ENCODE measurements at regions not wholly inside any gene's neighbourhood (a gene's known extent, or its start where the extent isn't known, plus 50 kb on each side); places are given as distances from the start of the nearest gene placed in this dataset.

GRCh38 chr5:136655468-136655867 lies 290.1 kb upstream of the TRPC7 start:
- Histone ChIP-seq H3K27ac (ENCODE audit: low read length) (no peak overlapping the region), H3K4me3 (ENCODE audit: low read length) (no peak overlapping the region), H3K4me1 (ENCODE audit: insufficient read depth, low read length) (no peaks in the 10 kb centered on the region), H3K9ac (ENCODE audit: low read depth, low read length) (no peak overlapping the region), H3K9me3 (ENCODE audit: insufficient read depth, low read depth, low read length) (no peaks in the 10 kb centered on the region), H3K36me3 (ENCODE audit: insufficient read depth, low read depth, low read length) (no peaks in the 10 kb centered on the region), H3K27me3 (ENCODE audit: insufficient read depth, low read length) (no peaks in the 10 kb centered on the region)

- no peak overlapping the region for H3K27ac ChIP-seq (ENCODE audit: low read length)
- H3K27me3 ChIP-seq (ENCODE audit: insufficient read depth, low read length) = no peaks in the 10 kb centered on the region
- no peaks in the 10 kb centered on the region for H3K36me3 ChIP-seq (ENCODE audit: insufficient read depth, low read depth, low read length)
- H3K4me1 ChIP-seq (ENCODE audit: insufficient read depth, low read length) = no peaks in the 10 kb centered on the region
- H3K9ac ChIP-seq (ENCODE audit: low read depth, low read length) = no peak overlapping the region
- H3K9me3 ChIP-seq (ENCODE audit: insufficient read depth, low read depth, low read length) = no peaks in the 10 kb centered on the region
- H3K4me3 ChIP-seq (ENCODE audit: low read length) = no peak overlapping the region
Observed at GRCh38 chr5:136646915-136647314, 281.6 kb upstream of the TRPC7 start.

- no peaks in the 10 kb centered on the region for H3K9me3 ChIP-seq (ENCODE audit: insufficient read depth, low read depth, low read length)
- H3K4me3 ChIP-seq (ENCODE audit: low read length) = no peak overlapping the region
- H3K4me1 ChIP-seq (ENCODE audit: insufficient read depth, low read length) = no peaks in the 10 kb centered on the region
- H3K9ac ChIP-seq (ENCODE audit: low read depth, low read length) = no peak overlapping the region
- no peaks in the 10 kb centered on the region for H3K36me3 ChIP-seq (ENCODE audit: insufficient read depth, low read depth, low read length)
- no peak overlapping the region for H3K27ac ChIP-seq (ENCODE audit: low read length)
- no peaks in the 10 kb centered on the region for H3K27me3 ChIP-seq (ENCODE audit: insufficient read depth, low read length)
Observed at GRCh38 chr5:136642976-136643375, 277.6 kb upstream of the TRPC7 start.

GRCh38 chr5:136639616-136640015 lies 274.3 kb upstream of the TRPC7 start:
- no peaks in the 10 kb centered on the region for H3K27me3 ChIP-seq (ENCODE audit: insufficient read depth, low read length)
- no peak overlapping the region for H3K4me3 ChIP-seq (ENCODE audit: low read length)
- no peaks in the 10 kb centered on the region for H3K4me1 ChIP-seq (ENCODE audit: insufficient read depth, low read length)
- H3K9me3 ChIP-seq (ENCODE audit: insufficient read depth, low read depth, low read length) = no peaks in the 10 kb centered on the region
- no peak overlapping the region for H3K27ac ChIP-seq (ENCODE audit: low read length)
- H3K36me3 ChIP-seq (ENCODE audit: insufficient read depth, low read depth, low read length) = no peaks in the 10 kb centered on the region
- no peak overlapping the region for H3K9ac ChIP-seq (ENCODE audit: low read depth, low read length)

GRCh38 chr5:136638084-136638483 lies 272.7 kb upstream of the TRPC7 start:
- H3K4me3 ChIP-seq (ENCODE audit: low read length) = no peak overlapping the region
- no peaks in the 10 kb centered on the region for H3K27me3 ChIP-seq (ENCODE audit: insufficient read depth, low read length)
- no peak overlapping the region for H3K27ac ChIP-seq (ENCODE audit: low read length)
- no peaks in the 10 kb centered on the region for H3K9me3 ChIP-seq (ENCODE audit: insufficient read depth, low read depth, low read length)
- no peaks in the 10 kb centered on the region for H3K4me1 ChIP-seq (ENCODE audit: insufficient read depth, low read length)
- H3K9ac ChIP-seq (ENCODE audit: low read depth, low read length) = no peak overlapping the region
- no peaks in the 10 kb centered on the region for H3K36me3 ChIP-seq (ENCODE audit: insufficient read depth, low read depth, low read length)

- H3K36me3 ChIP-seq (ENCODE audit: insufficient read depth, low read depth, low read length) = no peaks in the 10 kb centered on the region
- no peak overlapping the region for H3K4me3 ChIP-seq (ENCODE audit: low read length)
- no peaks in the 10 kb centered on the region for H3K27me3 ChIP-seq (ENCODE audit: insufficient read depth, low read length)
- no peak overlapping the region for H3K9ac ChIP-seq (ENCODE audit: low read depth, low read length)
- no peak overlapping the region for H3K27ac ChIP-seq (ENCODE audit: low read length)
- no peaks in the 10 kb centered on the region for H3K9me3 ChIP-seq (ENCODE audit: insufficient read depth, low read depth, low read length)
- no peaks in the 10 kb centered on the region for H3K4me1 ChIP-seq (ENCODE audit: insufficient read depth, low read length)
Observed at GRCh38 chr5:136636001-136636400, 270.7 kb upstream of the TRPC7 start.

GRCh38 chr5:136631186-136631585 lies 265.8 kb upstream of the TRPC7 start:
- no peaks in the 10 kb centered on the region for H3K27me3 ChIP-seq (ENCODE audit: insufficient read depth, low read length)
- H3K4me1 ChIP-seq (ENCODE audit: insufficient read depth, low read length) = peaks cover 7% of the 10 kb centered on the region; the same call in 1 of the 2 replicates
- no peaks in the 10 kb centered on the region for H3K9me3 ChIP-seq (ENCODE audit: insufficient read depth, low read depth, low read length)
- no peak overlapping the region for H3K4me3 ChIP-seq (ENCODE audit: low read length)
- H3K27ac ChIP-seq (ENCODE audit: low read length) = no peak overlapping the region
- H3K9ac ChIP-seq (ENCODE audit: low read depth, low read length) = no peak overlapping the region
- H3K36me3 ChIP-seq (ENCODE audit: insufficient read depth, low read depth, low read length) = no peaks in the 10 kb centered on the region

GRCh38 chr5:136629125-136629792 lies 263.9 kb upstream of the TRPC7 start:
- Histone ChIP-seq H3K4me1 (ENCODE audit: insufficient read depth, low read length) (peaks cover 7% of the 10 kb centered on the region; the same call in 1 of the 2 replicates), H3K9me3 (ENCODE audit: insufficient read depth, low read depth, low read length) (no peaks in the 10 kb centered on the region), H3K36me3 (ENCODE audit: insufficient read depth, low read depth, low read length) (no peaks in the 10 kb centered on the region), H3K9ac (ENCODE audit: low read depth, low read length) (no peak overlapping the region), H3K27me3 (ENCODE audit: insufficient read depth, low read length) (no peaks in the 10 kb centered on the region), H3K4me3 (ENCODE audit: low read length) (no peak overlapping the region), H3K27ac (ENCODE audit: low read length) (no peak overlapping the region)

- no peaks in the 10 kb centered on the region for H3K36me3 ChIP-seq (ENCODE audit: insufficient read depth, low read depth, low read length)
Observed at GRCh38 chr5:136626531-136626930, 261.2 kb upstream of the TRPC7 start.

GRCh38 chr5:136622747-136623146 lies 257.4 kb upstream of the TRPC7 start:
- H3K4me1 ChIP-seq (ENCODE audit: insufficient read depth, low read length) = peaks cover 5% of the 10 kb centered on the region; the same call in 1 of the 2 replicates
- no peaks in the 10 kb centered on the region for H3K36me3 ChIP-seq (ENCODE audit: insufficient read depth, low read depth, low read length)
- H3K27me3 ChIP-seq (ENCODE audit: insufficient read depth, low read length) = no peaks in the 10 kb centered on the region
- H3K27ac ChIP-seq (ENCODE audit: low read length) = no peak overlapping the region
- no peaks in the 10 kb centered on the region for H3K9me3 ChIP-seq (ENCODE audit: insufficient read depth, low read depth, low read length)
- H3K4me3 ChIP-seq (ENCODE audit: low read length) = no peak overlapping the region
- no peak overlapping the region for H3K9ac ChIP-seq (ENCODE audit: low read depth, low read length)

More at GRCh38 chr5:136626531-136626930, 261.2 kb upstream of the TRPC7 start:
- Histone ChIP-seq H3K4me1 (ENCODE audit: insufficient read depth, low read length) (peaks cover 7% of the 10 kb centered on the region; the same call in 1 of the 2 replicates), H3K4me3 (ENCODE audit: low read length) (no peak overlapping the region), H3K9me3 (ENCODE audit: insufficient read depth, low read depth, low read length) (no peaks in the 10 kb centered on the region), H3K27me3 (ENCODE audit: insufficient read depth, low read length) (no peaks in the 10 kb centered on the region), H3K27ac (ENCODE audit: low read length) (no peak overlapping the region), H3K9ac (ENCODE audit: low read depth, low read length) (no peak overlapping the region)

- H3K36me3 ChIP-seq (ENCODE audit: insufficient read depth, low read depth, low read length) = no peaks in the 10 kb centered on the region
- no peaks in the 10 kb centered on the region for H3K9me3 ChIP-seq (ENCODE audit: insufficient read depth, low read depth, low read length)
- H3K27ac ChIP-seq (ENCODE audit: low read length) = no peak overlapping the region
- no peak overlapping the region for H3K4me3 ChIP-seq (ENCODE audit: low read length)
- no peak overlapping the region for H3K9ac ChIP-seq (ENCODE audit: low read depth, low read length)
- peaks cover 5% of the 10 kb centered on the region; the same call in 1 of the 2 replicates for H3K4me1 ChIP-seq (ENCODE audit: insufficient read depth, low read length)
- no peaks in the 10 kb centered on the region for H3K27me3 ChIP-seq (ENCODE audit: insufficient read depth, low read length)
Observed at GRCh38 chr5:136621743-136622142, 256.4 kb upstream of the TRPC7 start.

GRCh38 chr5:136620621-136621020 lies 255.3 kb upstream of the TRPC7 start:
- Histone ChIP-seq H3K27ac (ENCODE audit: low read length) (no peak overlapping the region), H3K9me3 (ENCODE audit: insufficient read depth, low read depth, low read length) (no peaks in the 10 kb centered on the region), H3K9ac (ENCODE audit: low read depth, low read length) (no peak overlapping the region), H3K4me3 (ENCODE audit: low read length) (no peak overlapping the region), H3K36me3 (ENCODE audit: insufficient read depth, low read depth, low read length) (no peaks in the 10 kb centered on the region), H3K27me3 (ENCODE audit: insufficient read depth, low read length) (no peaks in the 10 kb centered on the region), H3K4me1 (ENCODE audit: insufficient read depth, low read length) (peaks cover 5% of the 10 kb centered on the region; the same call in 1 of the 2 replicates)
